MCF 10A (cell line): ENCODE measurements at regions not wholly inside any gene's neighbourhood (a gene's known extent, or its start where the extent isn't known, plus 50 kb on each side); places are given as distances from the start of the nearest gene placed in this dataset.

ENCODE experiments used
- BruUV-seq: library from RNA; stranded (reverse); fragments of 400-500 nt; replicated peaks from 2 replicates; lab custom pipeline; 2021; lab: Mats Ljungman, UMichigan
- CTCF ChIA-PET: fragments of 300-600 bp; sonication (Branson Sonifier 250); formaldehyde crosslinking; extraction: SDS; loops from one replicate; lab custom pipeline; 2021; ENCODE audit warnings: antibody characterized with exemption, inconsistent platforms; lab: Yijun Ruan, JAX
- POLR2A ChIA-PET: fragments of 300-600, 350-650 bp; sonication (Branson Sonifier 250); formaldehyde crosslinking; extraction: SDS; loops from one replicate; lab custom pipeline; 2020; ENCODE audit warnings: antibody characterized with exemption, inconsistent platforms; lab: Yijun Ruan, JAX
- DNase-seq: peaks from one replicate; pipeline ENCODE4 v3.0.0-alpha.2; 2018; ENCODE audit not compliant: unreplicated experiment
- H3K27ac Mint-ChIP-seq: one replicate; pipeline ENCODE4 v1.8.0; 2022; ENCODE audit warnings: mild to moderate bottlenecking, low read depth, mixed read lengths; ENCODE audit not compliant: unreplicated experiment
- H3K27me3 Mint-ChIP-seq: one replicate; pipeline ENCODE4 v1.8.0; 2022; ENCODE audit warnings: mixed read lengths; ENCODE audit not compliant: insufficient read depth, unreplicated experiment
- H3K36me3 Mint-ChIP-seq: one replicate; pipeline ENCODE4 v1.8.0; 2022; ENCODE audit warnings: mild to moderate bottlenecking, moderate library complexity, mixed read lengths; ENCODE audit not compliant: insufficient read depth, unreplicated experiment
- H3K4me1 Mint-ChIP-seq: one replicate; pipeline ENCODE4 v1.8.0; 2022; ENCODE audit warnings: mixed read lengths; ENCODE audit not compliant: insufficient read depth, unreplicated experiment
- H3K4me3 Mint-ChIP-seq: one replicate; pipeline ENCODE4 v1.8.0; 2022; ENCODE audit warnings: mild to moderate bottlenecking, moderate library complexity, mixed read lengths; ENCODE audit not compliant: unreplicated experiment
- H3K9me3 Mint-ChIP-seq: one replicate; pipeline ENCODE4 v1.8.0; 2022; ENCODE audit warnings: mixed read lengths; ENCODE audit not compliant: unreplicated experiment
- CTCF ChIP-seq: fragments of 200-600 bp; IDR thresholded peaks from one replicate; pipeline ENCODE4 v1.8.0; 2022; ENCODE audit warnings: antibody characterized with exemption, mild to moderate bottlenecking; ENCODE audit not compliant: unreplicated experiment
- intact Hi-C: fragments of 100-400 bp; cut with micrococcal nuclease; formaldehyde crosslinking; loops from 2 replicates; pipeline ENCODE4 v1.14.1; 2022

GRCh38 chr6:6091608-6092002 is 84.9 kb upstream of the NRN1 start:
- no peaks in the 10 kb centered on the region for H3K4me1 Mint-ChIP-seq
- TF ChIP-seq CTCF: no peak
- H3K9me3 Mint-ChIP-seq: no peaks in the 10 kb centered on the region
- CTCF ChIA-PET: no interaction called here
- H3K27me3 Mint-ChIP-seq: peaks cover 28% of the 10 kb centered on the region
- no peak overlapping the region for H3K4me3 Mint-ChIP-seq
- H3K27ac Mint-ChIP-seq: no peak overlapping the region
- POLR2A ChIA-PET: no interaction called here
- intact Hi-C loops: no loop called here
- H3K36me3 Mint-ChIP-seq: no peaks in the 10 kb centered on the region
- no peak for DNase-seq
- BruUV-seq: no TSS peak

- no TSS peak for BruUV-seq
- no peaks in the 10 kb centered on the region for H3K36me3 Mint-ChIP-seq
Observed at GRCh38 chr6:6090861-6091607, 84.3 kb upstream of the NRN1 start.

DNA sequence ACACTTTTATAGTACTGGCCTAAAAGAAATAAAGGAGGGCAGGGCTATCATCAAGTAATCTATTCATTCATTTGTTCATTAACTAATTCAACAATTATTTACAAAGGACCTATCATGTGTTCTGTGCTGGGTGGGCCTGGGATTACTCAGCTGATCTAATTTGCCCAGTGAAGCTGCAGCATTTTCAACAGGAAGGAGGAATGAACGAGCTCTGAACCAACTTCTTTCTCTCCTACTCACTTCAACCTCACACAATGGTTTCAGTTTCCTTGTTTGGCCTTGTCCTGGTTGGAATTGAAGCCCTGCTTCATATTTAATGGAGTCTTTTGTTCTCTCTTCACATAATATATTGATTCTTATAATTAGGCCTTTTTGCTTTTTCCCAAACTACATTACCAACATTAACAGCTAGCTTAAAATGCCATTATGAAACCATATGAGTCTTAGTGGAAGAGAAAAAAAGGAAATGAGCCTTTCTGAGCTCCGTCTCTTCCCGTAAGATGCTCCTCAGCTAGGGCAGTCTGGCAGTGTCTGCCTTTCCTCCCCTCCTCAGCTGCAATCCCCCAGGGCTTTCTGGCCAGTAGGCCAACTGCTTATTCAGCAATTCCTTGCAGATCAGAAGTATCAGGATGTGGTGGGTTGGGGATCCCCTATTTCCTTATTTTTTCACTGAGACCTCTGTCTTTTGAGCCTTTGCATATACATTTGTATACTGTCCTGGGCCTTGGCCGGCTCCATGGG is 79.4 kb upstream of the NRN1 start:
- H3K27me3 Mint-ChIP-seq: peaks cover 26% of the 10 kb centered on the region
- no peaks in the 10 kb centered on the region for H3K9me3 Mint-ChIP-seq
- DNase-seq: no peak
- CTCF ChIA-PET: interaction anchor here (0.6 kb wide), 1 partner anchor 64 kb away, joined by 3 read pairs; no protein-coding TSS in a partner anchor
- no peak overlapping the region for H3K4me3 Mint-ChIP-seq
- BruUV-seq: no TSS peak
- H3K4me1 Mint-ChIP-seq: no peaks in the 10 kb centered on the region
- intact Hi-C loops: no loop called here
- POLR2A ChIA-PET: interaction anchor here (1.1 kb wide), 1 partner anchor 13 kb away, joined by 3 read pairs; no protein-coding TSS in a partner anchor
- TF ChIP-seq CTCF: no peak
- no peaks in the 10 kb centered on the region for H3K36me3 Mint-ChIP-seq
- H3K27ac Mint-ChIP-seq: no peak overlapping the region

More at GRCh38 chr6:6090861-6091607, 84.3 kb upstream of the NRN1 start:
- DNase-seq: no peak
- Mint-ChIP-seq H3K9me3 (no peaks in the 10 kb centered on the region), H3K27me3 (peaks cover 28% of the 10 kb centered on the region), H3K27ac (no peak overlapping the region), H3K4me3 (no peak overlapping the region), H3K4me1 (no peaks in the 10 kb centered on the region)
- POLR2A ChIA-PET: no interaction called here
- intact Hi-C loops: no loop called here
- no peak for TF ChIP-seq CTCF
- CTCF ChIA-PET: no interaction called here

DNA sequence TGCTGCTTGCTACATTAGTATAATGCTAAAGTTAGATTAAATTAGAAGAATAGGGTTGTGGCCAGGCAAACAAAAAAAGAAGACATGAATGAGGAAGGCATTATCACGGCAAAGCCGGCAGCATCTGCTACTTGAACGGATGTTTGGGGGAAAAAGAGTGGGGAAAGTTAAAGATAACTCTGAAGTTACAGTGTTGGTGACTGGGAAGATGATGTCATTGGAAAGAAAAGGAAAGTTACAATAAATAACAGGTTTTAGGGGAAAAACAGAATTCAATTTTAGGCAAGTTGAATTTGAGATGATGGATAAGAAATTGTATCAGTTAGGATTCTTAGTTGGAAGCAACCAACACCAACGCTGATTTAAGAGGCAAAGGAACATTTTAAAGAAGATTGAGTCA is 74.2 kb upstream of the NRN1 start:
- ChIA-PET POLR2A (no interaction called here), CTCF (no interaction called here)
- Mint-ChIP-seq H3K27ac (no peak overlapping the region), H3K27me3 (peaks cover 36% of the 10 kb centered on the region), H3K4me1 (no peaks in the 10 kb centered on the region), H3K9me3 (no peaks in the 10 kb centered on the region), H3K4me3 (no peak overlapping the region), H3K36me3 (no peaks in the 10 kb centered on the region)
- BruUV-seq: no TSS peak
- no peak for DNase-seq
- intact Hi-C loops: no loop called here
- no peak for TF ChIP-seq CTCF
